ENCODE measurements at regions not wholly inside any gene's neighbourhood (a gene's known extent, or its start where the extent isn't known, plus 50 kb on each side); places are given as distances from the start of the nearest gene placed in this dataset.

GRCh38 chr5:167533814-167534795 lies 757.3 kb upstream of the WWC1 start:
- TF ChIP-seq ZBTB33 (IDR thresholded peaks at IDR 0.05) (no peak), CTCF (IDR thresholded peaks at IDR 0.05; ENCODE audit: low read depth, low read length, missing input control) (no peak), SP1 (IDR thresholded peaks at IDR 0.05) (no peak), HNF4G (IDR thresholded peaks at IDR 0.05) (no peak), TAF1 (conservative IDR thresholded peaks at IDR 0.05) (no peak), FOXA2 (IDR thresholded peaks at IDR 0.05) (no peak), NR2F2 (IDR thresholded peaks at IDR 0.05) (no peak), REST (IDR thresholded peaks at IDR 0.05) (no peak), HNF4A (conservative IDR thresholded peaks at IDR 0.05) (no peak), EGR1 (IDR thresholded peaks at IDR 0.05; ENCODE audit: low read depth in 2 of 2) (no peak), RAD21 (IDR thresholded peaks at IDR 0.05) (no peak)
- TF ChIP-seq, protein P1, sequence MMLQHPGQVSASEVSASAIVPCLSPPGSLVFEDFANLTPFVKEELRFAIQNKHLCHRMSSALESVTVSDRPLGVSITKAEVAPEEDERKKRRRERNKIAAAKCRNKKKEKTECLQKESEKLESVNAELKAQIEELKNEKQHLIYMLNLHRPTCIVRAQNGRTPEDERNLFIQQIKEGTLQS (IDR thresholded peaks at IDR 0.05) = no peak
- H3K4me3 ChIP-seq (ENCODE audit: low read depth in 1 of 3, low read length in 3 of 3) = no peak overlapping the region
- WGBS = 83% methylated on average over 11 of the region's 11 CpGs
- H3K36me3 ChIP-seq (ENCODE audit: control insufficient read depth in 4 of 4, insufficient read depth in 3 of 4, low read depth in 1 of 4, low read length in 3 of 4) = no peaks in the 10 kb centered on the region
- no peaks in the 10 kb centered on the region for H3K4me1 ChIP-seq (ENCODE audit: control insufficient read depth in 4 of 4, insufficient read depth in 4 of 4, low read length in 3 of 4)
- no peak overlapping the region for H3K9ac ChIP-seq (ENCODE audit: low read depth in 1 of 2, low read length in 2 of 2)
- DNase-seq (ENCODE audit: low spot score) = no peak
- H3K27me3 ChIP-seq (ENCODE audit: control insufficient read depth in 4 of 4, insufficient read depth in 4 of 4, low read length in 3 of 4) = no peaks in the 10 kb centered on the region
- H3K27ac ChIP-seq (ENCODE audit: low read depth in 1 of 2, low read length in 2 of 2) = no peak overlapping the region
- H3K9me3 ChIP-seq (ENCODE audit: control insufficient read depth in 4 of 4, low read length in 3 of 4) = no peaks in the 10 kb centered on the region

DNA sequence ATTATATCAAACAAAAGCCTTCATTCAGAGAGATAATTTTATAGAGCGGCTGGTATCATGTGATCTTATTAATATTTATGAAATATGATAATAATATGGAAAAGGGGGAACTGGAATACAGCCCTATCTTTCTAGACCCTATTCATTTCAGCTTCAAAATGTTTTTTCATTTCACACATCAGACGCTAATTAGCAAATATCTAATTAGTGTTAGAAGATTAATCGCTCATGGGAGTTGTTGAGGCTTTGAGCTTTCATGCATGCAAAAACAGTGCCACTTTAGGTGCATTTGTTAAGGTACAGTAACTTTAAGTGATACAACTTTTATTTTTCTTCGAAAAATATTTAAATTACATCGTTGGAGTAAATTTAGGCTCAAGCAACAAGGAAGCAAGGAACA lies 751.7 kb upstream of the WWC1 start:
- WGBS = 87% methylated on average over 5 of the region's 5 CpGs

More for the DNA sequence above, 751.7 kb upstream of the WWC1 start:
- H3K27me3 ChIP-seq (ENCODE audit: control insufficient read depth in 4 of 4, insufficient read depth in 4 of 4, low read length in 3 of 4) = no peaks in the 10 kb centered on the region
- no peak for DNase-seq (ENCODE audit: low spot score)
- H3K9me3 ChIP-seq (ENCODE audit: control insufficient read depth in 4 of 4, low read length in 3 of 4) = no peaks in the 10 kb centered on the region
- H3K9ac ChIP-seq (ENCODE audit: low read depth in 1 of 2, low read length in 2 of 2) = no peak overlapping the region
- no peak overlapping the region for H3K27ac ChIP-seq (ENCODE audit: low read depth in 1 of 2, low read length in 2 of 2)
- no peak overlapping the region for H3K4me3 ChIP-seq (ENCODE audit: low read depth in 1 of 3, low read length in 3 of 3)
- TF ChIP-seq FOXA1 (IDR thresholded peaks at IDR 0.05) (no peak), RXRA (IDR thresholded peaks at IDR 0.05) (no peak), GABPA (IDR thresholded peaks at IDR 0.05 in 1 of 2, conservative IDR thresholded peaks at IDR 0.05 in 1 of 2) (no peak), SP1 (IDR thresholded peaks at IDR 0.05) (no peak), FOXA2 (IDR thresholded peaks at IDR 0.05) (no peak), REST (IDR thresholded peaks at IDR 0.05) (no peak), NR2F2 (IDR thresholded peaks at IDR 0.05) (no peak), RAD21 (IDR thresholded peaks at IDR 0.05) (no peak)
- TF ChIP-seq, protein P1 (IDR thresholded peaks at IDR 0.05) = no peak
- TF ChIP-seq, protein P2, sequence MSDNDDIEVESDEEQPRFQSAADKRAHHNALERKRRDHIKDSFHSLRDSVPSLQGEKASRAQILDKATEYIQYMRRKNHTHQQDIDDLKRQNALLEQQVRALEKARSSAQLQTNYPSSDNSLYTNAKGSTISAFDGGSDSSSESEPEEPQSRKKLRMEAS (IDR thresholded peaks at IDR 0.05) = no peak
- no peaks in the 10 kb centered on the region for H3K36me3 ChIP-seq (ENCODE audit: control insufficient read depth in 4 of 4, insufficient read depth in 3 of 4, low read depth in 1 of 4, low read length in 3 of 4)
- H3K4me1 ChIP-seq (ENCODE audit: control insufficient read depth in 4 of 4, insufficient read depth in 4 of 4, low read length in 3 of 4) = no peaks in the 10 kb centered on the region

All from liver (tissue), 8 donors.